ENCODE measurements at regions not wholly inside any gene's neighbourhood (a gene's known extent, or its start where the extent isn't known, plus 50 kb on each side); places are given as distances from the start of the nearest gene placed in this dataset.
A peak's percentile ranks its signal among the peaks of the same experiment; 100 is the strongest.

GRCh38 chr12:130014485-130014807 is 110.6 kb upstream of the TMEM132D start:
- no peak for ATAC-seq
- intact Hi-C loops (cut with DNase I), result no loop called here
- no peak for DNase-seq (ENCODE audit: missing footprints)

GRCh38 chr12:130016194-130016593 is 112.4 kb upstream of the TMEM132D start:
- DNase-seq (ENCODE audit: missing footprints), result no peak
- intact Hi-C loops (cut with DNase I), result no loop called here
- no peak for ATAC-seq

- no peak for ATAC-seq
- DNase-seq (ENCODE audit: missing footprints), result no peak
- intact Hi-C loops (cut with DNase I), result no loop called here
Observed at GRCh38 chr12:130016986-130017385, 113.2 kb upstream of the TMEM132D start.

GRCh38 chr12:130017591-130018449 is 114.0 kb upstream of the TMEM132D start:
- intact Hi-C loops (cut with DNase I), result no loop called here
- no peak for DNase-seq (ENCODE audit: missing footprints)
- no peak for ATAC-seq

- intact Hi-C loops (cut with DNase I), result no loop called here
- no peak for DNase-seq (ENCODE audit: missing footprints)
- no peak for ATAC-seq
Observed at GRCh38 chr12:130018614-130019013, 114.8 kb upstream of the TMEM132D start.

- DNase-seq (ENCODE audit: missing footprints) (no peak), ATAC-seq (no peak)
- intact Hi-C loops (cut with DNase I), result no loop called here
Observed at GRCh38 chr12:130026608-130027176, 122.9 kb upstream of the TMEM132D start.

GRCh38 chr12:130027798-130028197 is 124.0 kb upstream of the TMEM132D start:
- no peak for DNase-seq (ENCODE audit: missing footprints)
- ATAC-seq, result no peak
- intact Hi-C loops (cut with DNase I), result no loop called here

- no peak for DNase-seq (ENCODE audit: missing footprints)
- no peak for ATAC-seq
- intact Hi-C loops (cut with DNase I), result no loop called here
Observed at GRCh38 chr12:130029151-130029550, 125.3 kb upstream of the TMEM132D start.

GRCh38 chr12:130031041-130031440 is 127.2 kb upstream of the TMEM132D start:
- intact Hi-C loops (cut with DNase I), result no loop called here
- DNase-seq (ENCODE audit: missing footprints) (no peak), ATAC-seq (no peak)

- DNase-seq (ENCODE audit: missing footprints), result no peak
- no peak for ATAC-seq
- intact Hi-C loops (cut with DNase I), result no loop called here
Observed at GRCh38 chr12:130031571-130032189, 127.9 kb upstream of the TMEM132D start.

- intact Hi-C loops (cut with DNase I), result loop anchor here (10.0 kb wide), 1 partner anchor 703 kb away; no protein-coding TSS in a partner anchor
- ATAC-seq, result no peak
- DNase-seq (ENCODE audit: missing footprints), result peak; percentile 65
Observed at GRCh38 chr12:130041983-130042812, 120.1 kb upstream of the FZD10 start.

- no peak for ATAC-seq
- no peak for DNase-seq (ENCODE audit: missing footprints)
- intact Hi-C loops (cut with DNase I), result loop anchor here (10.0 kb wide), 1 partner anchor 701 kb away; no protein-coding TSS in a partner anchor
Observed at GRCh38 chr12:130043685-130044406, 118.4 kb upstream of the FZD10 start.

- intact Hi-C loops (cut with DNase I), result loop anchor here (10.0 kb wide), 1 partner anchor 700 kb away; no protein-coding TSS in a partner anchor
- ATAC-seq (no peak), DNase-seq (ENCODE audit: missing footprints) (no peak)
Observed at GRCh38 chr12:130044991-130045621, 117.2 kb upstream of the FZD10 start.

- intact Hi-C loops (cut with DNase I), result loop anchor here (10.0 kb wide), 1 partner anchor 695 kb away; no protein-coding TSS in a partner anchor
- DNase-seq (ENCODE audit: missing footprints) (no peak), ATAC-seq (no peak)
Observed at GRCh38 chr12:130049666-130050065, 112.6 kb upstream of the FZD10 start.

- DNase-seq (ENCODE audit: missing footprints), result peak; percentile 48
- ATAC-seq, result no peak
- intact Hi-C loops (cut with DNase I), result no loop called here
Observed at GRCh38 chr12:130051900-130052299, 110.4 kb upstream of the FZD10 start.

GRCh38 chr12:130053651-130054069 is 108.6 kb upstream of the FZD10 start:
- intact Hi-C loops (cut with DNase I), result no loop called here
- ATAC-seq (no peak), DNase-seq (ENCODE audit: missing footprints) (no peak)

- intact Hi-C loops (cut with DNase I), result no loop called here
- DNase-seq (ENCODE audit: missing footprints) (no peak), ATAC-seq (no peak)
Observed at GRCh38 chr12:130054803-130055202, 107.5 kb upstream of the FZD10 start.

- no peak for ATAC-seq
- DNase-seq (ENCODE audit: missing footprints), result no peak
- intact Hi-C loops (cut with DNase I), result no loop called here
Observed at GRCh38 chr12:130058926-130059472, 103.3 kb upstream of the FZD10 start.

Measured in Right ventricle myocardium inferior (tissue), 1 donor.